Heart right ventricle (tissue), 16 donors: ENCODE measurements at regions not wholly inside any gene's neighbourhood (a gene's known extent, or its start where the extent isn't known, plus 50 kb on each side); places are given as distances from the start of the nearest gene placed in this dataset.

Source experiments
- ATAC-seq, 8 donors: fragments of 200-7000 bp; cut with Tn5 transposase; one replicate each; pipeline ENCODE4 v1.9.1; 2020; ENCODE audit warnings: mild to moderate bottlenecking in 8 of 8, moderate library complexity in 8 of 8, moderate number of reproducible peaks in 1 of 8
- DNase-seq, 2 donors: peaks; one replicate each; pipeline ENCODE4 v3.0.0-alpha.2; 2020
- H3K27ac ChIP-seq, 10 donors: fragments of 200-600 bp; sonication (generic) in 2 of 10; one replicate each; pipeline versions ENCODE4 v1.5.0 to v1.8.0; 2020 to 2022; ENCODE audit warnings: mild to moderate bottlenecking in 3 of 10
- H3K27me3 ChIP-seq, 7 donors: fragments of 200-600 bp; one replicate each; pipeline ENCODE4 v1.8.0; 2021 to 2022; ENCODE audit warnings: mild to moderate bottlenecking in 2 of 7
- H3K36me3 ChIP-seq, 9 donors: fragments of 200-600 bp; sonication (generic) in 1 of 9; one replicate each; pipeline versions ENCODE4 v1.5.0 to v1.8.0; 2020 to 2022; ENCODE audit warnings: mild to moderate bottlenecking in 2 of 9
- H3K4me1 ChIP-seq, 9 donors: fragments of 200-600 bp; sonication (generic) in 1 of 9; one replicate each; pipeline versions ENCODE4 v1.5.0 to v1.8.0; 2020 to 2022; ENCODE audit warnings: mild to moderate bottlenecking in 4 of 9
- H3K4me3 ChIP-seq, 10 donors: fragments of 200-600 bp; sonication (generic) in 2 of 10; one replicate each; pipeline versions ENCODE4 v1.5.0 to v1.8.0; 2020 to 2022; ENCODE audit warnings: mild to moderate bottlenecking in 7 of 10, moderate library complexity in 2 of 10
- H3K9me3 ChIP-seq, 11 donors: fragments of 200-600 bp in 10 of 11; sonication (generic) in 2 of 11; one replicate each; pipeline versions ENCODE4 v1.5.0 to v1.8.0; 2013 to 2022; ENCODE audit warnings: mild to moderate bottlenecking in 2 of 11, control low read depth in 1 of 11, moderate library complexity in 1 of 11
- CTCF ChIP-seq, 9 donors: fragments of 200-600 bp; sonication (generic) in 2 of 9; IDR thresholded peaks; one replicate each; pipeline versions ENCODE4 v1.5.0 to v1.8.0; 2021 to 2022; ENCODE audit warnings: antibody characterized with exemption in 9 of 9, mild to moderate bottlenecking in 5 of 9, moderate library complexity in 1 of 9
- WGBS, 2 donors: extraction: QIAGEN DNeasy Blood & Tissue Kit; methylation state at CpG; one replicate each; pipeline ENCODE4 v1.1.7; 2013; ENCODE audit warnings: inconsistent platforms in 1 of 2; 5-methylcytosine and 5-hydroxymethylcytosine counted together
- intact Hi-C, 10 donors: fragments of 100-400 bp; cut with DNase I; formaldehyde crosslinking; loops; one replicate each; pipeline versions ENCODE4 v1.11.1 to v1.14.2; 2022
- donor health status: Arrhythmogenic right ventricular cardiomyopathy.
- donor health status: ischemic (EF 13 %, LVEDD 7.1; RV severe dilation, severe dysfunction).
- donor health status: healthy with polysubstance abuse.
- donor health status: DM: no; HTN: yes; CAD: no.
- donor health status: DM: no; HTN: no; CAD: no.
- donor health status: ischemic (EF 25% LVEDD 6.9; RV normal size, moderate dysfunction).
- donor health status: ischemic (EF 25% LVEDD 5.7; RV mildly dilated, moderate dysfunction).
- donor health status: healthy.
- donor health status: DM: yes; HTN: yes; CAD: no.
- donor health status: Ischemic cardiomyopathy.
- donor health status: ischemic (EF 35%, LVEDD 5.7; RV mildly dilated, moderate dysfunction).
- donor health status: nonischemic (EF 11% LVEDD 7.7; RV severe dilation, severe dysfunction).
- donor health status: DM: yes; HTN: yes; CAD: no.
- donor health status: PGD.
- donor health status: ischemic (EF 29% LVEDD 5.4; RV normal size, mild dysfunction).
- donor health status: nonischemic (EF 23%, LVEDD 6.1; RV moderate dilation, normal function).

GRCh38 chr13:78187781-78188180 lies 269.1 kb upstream of the EDNRB start:
- no peak for DNase-seq
- Histone ChIP-seq H3K27ac (no peak overlapping the region), H3K4me3 (no peak overlapping the region), H3K4me1 (no peaks in the 10 kb centered on the region), H3K27me3 (no peaks in the 10 kb centered on the region), H3K36me3 (no peaks in the 10 kb centered on the region), H3K9me3 (peaks cover 0 to 7% (median 0%) of the 10 kb centered on the region in 11 donors)
- intact Hi-C loops = no loop called here
- TF ChIP-seq CTCF (IDR thresholded peaks at IDR 0.05) = no peak
- 44 to 73% methylated on average over 4 of the region's 4 CpGs for WGBS, 2 donors
- ATAC-seq = no peak

- Histone ChIP-seq H3K4me3 (no peak overlapping the region), H3K9me3 (peaks cover 0 to 7% (median 0%) of the 10 kb centered on the region in 11 donors), H3K27ac (no peak overlapping the region), H3K27me3 (no peaks in the 10 kb centered on the region), H3K36me3 (no peaks in the 10 kb centered on the region), H3K4me1 (no peaks in the 10 kb centered on the region)
- intact Hi-C loops = no loop called here
- whole genome bisulfite sequencing, 2 donors = 74 to 78% methylated on average over 1 of the region's 1 CpG
- DNase-seq (no peak), ATAC-seq (no peak)
- no peak for TF ChIP-seq CTCF (IDR thresholded peaks at IDR 0.05)
These were observed 267.1 kb upstream of the EDNRB start for GRCh38 chr13:78185700-78186099.

- H3K27ac ChIP-seq = no peak overlapping the region
- no peaks in the 10 kb centered on the region for H3K27me3 ChIP-seq
- 46 to 59% methylated on average over 2 of the region's 2 CpGs for WGBS, 2 donors
- H3K4me3 ChIP-seq = no peak overlapping the region
- H3K4me1 ChIP-seq = no peaks in the 10 kb centered on the region
- peaks cover 0 to 12% (median 0%) of the 10 kb centered on the region in 11 donors for H3K9me3 ChIP-seq
- no peak for ATAC-seq
- DNase-seq = no peak
- intact Hi-C loops = no loop called here
- no peak for TF ChIP-seq CTCF (IDR thresholded peaks at IDR 0.05)
- H3K36me3 ChIP-seq = no peaks in the 10 kb centered on the region
These were observed 265.1 kb upstream of the EDNRB start for GRCh38 chr13:78183732-78184131.

- Histone ChIP-seq H3K4me3 (no peak overlapping the region), H3K36me3 (no peaks in the 10 kb centered on the region), H3K27me3 (no peaks in the 10 kb centered on the region), H3K9me3 (peaks cover 0 to 12% (median 0%) of the 10 kb centered on the region in 11 donors), H3K4me1 (no peaks in the 10 kb centered on the region), H3K27ac (no peak overlapping the region)
- DNase-seq (no peak), ATAC-seq (no peak)
- no peak for TF ChIP-seq CTCF (IDR thresholded peaks at IDR 0.05)
- WGBS, 2 donors = 46 to 51% methylated on average over 2 of the region's 2 CpGs
- intact Hi-C loops = no loop called here
These were observed 264.2 kb upstream of the EDNRB start for GRCh38 chr13:78182813-78183212.
